Dendritic cell treated with granulocyte-macrophage colony-stimulating factor and Interleukin-4, amounts not matched to agents 40 ng/mL and 50 ng/mL, for 4 days (primary cell): ENCODE measurements at regions not wholly inside any gene's neighbourhood (a gene's known extent, or its start where the extent isn't known, plus 50 kb on each side); places are given as distances from the start of the nearest gene placed in this dataset.

Experiments
- H3K27ac Mint-ChIP-seq: one replicate; pipeline ENCODE4 v1.8.0; 2022; ENCODE audit warnings: mild to moderate bottlenecking, mixed read lengths
- H3K27me3 Mint-ChIP-seq: one replicate; pipeline ENCODE4 v1.8.0; 2022; ENCODE audit warnings: mild to moderate bottlenecking, mixed read lengths
- H3K36me3 Mint-ChIP-seq: one replicate; pipeline ENCODE4 v1.8.0; 2022; ENCODE audit warnings: low read depth, mixed read lengths
- H3K4me1 Mint-ChIP-seq: one replicate; pipeline ENCODE4 v1.8.0; 2022; ENCODE audit warnings: low read depth, mixed read lengths
- H3K4me3 Mint-ChIP-seq: one replicate; pipeline ENCODE4 v1.8.0; 2022; ENCODE audit warnings: mild to moderate bottlenecking, moderate library complexity, mixed read lengths
- H3K9me3 Mint-ChIP-seq: one replicate; pipeline ENCODE4 v1.8.0; 2022; ENCODE audit warnings: mixed read lengths
- intact Hi-C: fragments of 100-400 bp; cut with micrococcal nuclease; formaldehyde crosslinking; loops from one replicate; pipeline ENCODE4 v1.15.0; 2022

- H3K36me3 Mint-ChIP-seq = no peaks in the 10 kb centered on the region
- no peaks in the 10 kb centered on the region for H3K4me1 Mint-ChIP-seq
- no peak overlapping the region for H3K4me3 Mint-ChIP-seq
- no peak overlapping the region for H3K27ac Mint-ChIP-seq
- H3K9me3 Mint-ChIP-seq = peaks cover 11% of the 10 kb centered on the region
- intact Hi-C loops = no loop called here
- no peaks in the 10 kb centered on the region for H3K27me3 Mint-ChIP-seq
These were observed 214.4 kb upstream of the PAPPA start for GRCh38 chr9:115939065-115939765.

GRCh38 chr9:115941561-115942315 lies 211.9 kb upstream of the PAPPA start:
- no peak overlapping the region for H3K27ac Mint-ChIP-seq
- H3K9me3 Mint-ChIP-seq = peaks cover 9% of the 10 kb centered on the region

GRCh38 chr9:115943431-115944165 lies 210.0 kb upstream of the PAPPA start:
- H3K4me3 Mint-ChIP-seq = no peak overlapping the region
- intact Hi-C loops = no loop called here
- no peaks in the 10 kb centered on the region for H3K4me1 Mint-ChIP-seq
- no peak overlapping the region for H3K27ac Mint-ChIP-seq
- no peaks in the 10 kb centered on the region for H3K36me3 Mint-ChIP-seq
- no peaks in the 10 kb centered on the region for H3K27me3 Mint-ChIP-seq
- peaks cover 15% of the 10 kb centered on the region for H3K9me3 Mint-ChIP-seq

More at GRCh38 chr9:115941561-115942315, 211.9 kb upstream of the PAPPA start:
- intact Hi-C loops = no loop called here
- no peaks in the 10 kb centered on the region for H3K4me1 Mint-ChIP-seq
- no peak overlapping the region for H3K4me3 Mint-ChIP-seq
- H3K36me3 Mint-ChIP-seq = no peaks in the 10 kb centered on the region
- no peaks in the 10 kb centered on the region for H3K27me3 Mint-ChIP-seq

GRCh38 chr9:115944166-115944948 lies 209.2 kb upstream of the PAPPA start:
- Mint-ChIP-seq H3K27ac (no peak overlapping the region), H3K36me3 (no peaks in the 10 kb centered on the region), H3K4me1 (no peaks in the 10 kb centered on the region), H3K4me3 (no peak overlapping the region), H3K27me3 (no peaks in the 10 kb centered on the region), H3K9me3 (peaks cover 23% of the 10 kb centered on the region)
- intact Hi-C loops = no loop called here

- Mint-ChIP-seq H3K9me3 (peaks cover 30% of the 10 kb centered on the region), H3K27me3 (no peaks in the 10 kb centered on the region), H3K4me3 (no peak overlapping the region), H3K27ac (no peak overlapping the region), H3K4me1 (no peaks in the 10 kb centered on the region), H3K36me3 (no peaks in the 10 kb centered on the region)
- intact Hi-C loops = no loop called here
These were observed 208.6 kb upstream of the PAPPA start for GRCh38 chr9:115945009-115945431.

- intact Hi-C loops = no loop called here
- Mint-ChIP-seq H3K4me3 (no peak overlapping the region), H3K9me3 (peaks cover 37% of the 10 kb centered on the region), H3K36me3 (no peaks in the 10 kb centered on the region), H3K27ac (no peak overlapping the region), H3K4me1 (no peaks in the 10 kb centered on the region), H3K27me3 (no peaks in the 10 kb centered on the region)
These were observed 207.1 kb upstream of the PAPPA start for GRCh38 chr9:115946530-115946929.

GRCh38 chr9:115951977-115952376 lies 201.6 kb upstream of the PAPPA start:
- no peaks in the 10 kb centered on the region for H3K4me1 Mint-ChIP-seq
- no peaks in the 10 kb centered on the region for H3K36me3 Mint-ChIP-seq
- H3K27me3 Mint-ChIP-seq = no peaks in the 10 kb centered on the region
- H3K9me3 Mint-ChIP-seq = peaks cover 26% of the 10 kb centered on the region
- H3K4me3 Mint-ChIP-seq = no peak overlapping the region
- intact Hi-C loops = no loop called here
- no peak overlapping the region for H3K27ac Mint-ChIP-seq

GRCh38 chr9:115952430-115953292 lies 200.9 kb upstream of the PAPPA start:
- Mint-ChIP-seq H3K27me3 (no peaks in the 10 kb centered on the region), H3K4me1 (no peaks in the 10 kb centered on the region)
- intact Hi-C loops = no loop called here

GRCh38 chr9:115956371-115956770 lies 197.2 kb upstream of the PAPPA start:
- H3K27ac Mint-ChIP-seq = no peak overlapping the region
- H3K9me3 Mint-ChIP-seq = peaks cover 13% of the 10 kb centered on the region
- intact Hi-C loops = no loop called here
- no peaks in the 10 kb centered on the region for H3K36me3 Mint-ChIP-seq
- H3K4me1 Mint-ChIP-seq = no peaks in the 10 kb centered on the region
- no peak overlapping the region for H3K4me3 Mint-ChIP-seq
- no peaks in the 10 kb centered on the region for H3K27me3 Mint-ChIP-seq

More at GRCh38 chr9:115952430-115953292, 200.9 kb upstream of the PAPPA start:
- Mint-ChIP-seq H3K9me3 (peaks cover 23% of the 10 kb centered on the region), H3K27ac (no peak overlapping the region), H3K4me3 (no peak overlapping the region), H3K36me3 (no peaks in the 10 kb centered on the region)

- Mint-ChIP-seq H3K9me3 (peaks cover 22% of the 10 kb centered on the region), H3K27ac (no peak overlapping the region), H3K27me3 (no peaks in the 10 kb centered on the region), H3K4me3 (no peak overlapping the region), H3K36me3 (no peaks in the 10 kb centered on the region), H3K4me1 (no peaks in the 10 kb centered on the region)
- intact Hi-C loops = no loop called here
These were observed 196.0 kb upstream of the PAPPA start for GRCh38 chr9:115957585-115957984.

GRCh38 chr9:115964710-115965347 lies 188.8 kb upstream of the PAPPA start:
- Mint-ChIP-seq H3K9me3 (peaks cover 31% of the 10 kb centered on the region), H3K4me3 (no peak overlapping the region), H3K27ac (no peak overlapping the region), H3K4me1 (no peaks in the 10 kb centered on the region), H3K36me3 (no peaks in the 10 kb centered on the region), H3K27me3 (no peaks in the 10 kb centered on the region)
- intact Hi-C loops = no loop called here

- no peaks in the 10 kb centered on the region for H3K27me3 Mint-ChIP-seq
- no peaks in the 10 kb centered on the region for H3K36me3 Mint-ChIP-seq
- intact Hi-C loops = no loop called here
- no peak overlapping the region for H3K27ac Mint-ChIP-seq
- H3K9me3 Mint-ChIP-seq = peaks cover 15% of the 10 kb centered on the region
- H3K4me1 Mint-ChIP-seq = no peaks in the 10 kb centered on the region
- no peak overlapping the region for H3K4me3 Mint-ChIP-seq
These were observed 186.9 kb upstream of the PAPPA start for GRCh38 chr9:115966660-115967059.
